ENCODE measurements at regions not wholly inside any gene's neighbourhood (a gene's known extent, or its start where the extent isn't known, plus 50 kb on each side); places are given as distances from the start of the nearest gene placed in this dataset.

GRCh38 chr4:126965877-126966276 is 666.9 kb upstream of the INTU start:
- no peak for TF ChIP-seq CTCF (IDR thresholded peaks at IDR 0.05)
- TF ChIP-seq POLR2A (IDR thresholded peaks at IDR 0.05): no peak

Data from lower leg skin (tissue), 3 donors.